Esophagus squamous epithelium (tissue), 4 donors: ENCODE measurements at regions not wholly inside any gene's neighbourhood (a gene's known extent, or its start where the extent isn't known, plus 50 kb on each side); places are given as distances from the start of the nearest gene placed in this dataset.

ENCODE experiments used
- CTCF ChIP-seq, 6 experiments: fragments of 450-650 bp in 4 of 6; fragments of 200-600 bp in 2 of 6; sonication (generic) in 2 of 6; IDR thresholded peaks; one replicate each; pipeline ENCODE4 v1.5.1; 2016 to 2019; ENCODE audit warnings: antibody characterized with exemption in 6 of 6, mild to moderate bottlenecking in 4 of 6, moderate library complexity in 4 of 6
- POLR2A ChIP-seq, 4 donors: fragments of 450-650 bp; IDR thresholded peaks; one replicate each; pipeline ENCODE4 v1.6.1; 2017; ENCODE audit warnings: antibody characterized with exemption in 4 of 4, mild to moderate bottlenecking in 4 of 4, moderate library complexity in 3 of 4

GRCh38 chr22:34880662-34881061 is 185.3 kb upstream of the ISX start:
- no peak for TF ChIP-seq CTCF (IDR thresholded peaks at IDR 0.05)
- TF ChIP-seq POLR2A (IDR thresholded peaks at IDR 0.05), result no peak
